GM23338 (cell line): ENCODE measurements at regions not wholly inside any gene's neighbourhood (a gene's known extent, or its start where the extent isn't known, plus 50 kb on each side); places are given as distances from the start of the nearest gene placed in this dataset.

Experiments
- ATAC-seq: fragments of 200-7000 bp; cut with Tn5 transposase; 3 replicates; pipeline ENCODE4 v1.9.1; 2020
- DNase-seq: peaks from one replicate; pipeline ENCODE4 v3.0.0-alpha.2; 2015; ENCODE audit warnings: low spot score
- H2AFZ ChIP-seq: fragments of 200-600 bp; sonication (generic); 2 replicates; pipeline ENCODE4 v1.8.0; 2016; ENCODE audit warnings: antibody characterized with exemption, mild to moderate bottlenecking, moderate library complexity
- H3F3A ChIP-seq: fragments of 200-600 bp; sonication (generic); replicated peaks from 2 replicates; pipeline ENCODE4 v1.8.0; 2017; ENCODE audit warnings: antibody characterized with exemption, mixed run types, low read depth
- H3K27ac ChIP-seq: fragments of 200-600 bp; sonication (generic); 2 replicates; pipeline ENCODE4 v1.6.1; 2016; ENCODE audit warnings: low read depth
- H3K27me3 ChIP-seq: fragments of 200-600 bp; sonication (generic); 2 replicates; pipeline ENCODE4 v1.8.0; 2016; ENCODE audit warnings: mild to moderate bottlenecking, mixed run types, moderate library complexity; ENCODE audit not compliant: insufficient read depth
- H3K36me3 ChIP-seq: fragments of 200-600 bp; sonication (generic); 2 replicates; pipeline ENCODE4 v1.8.0; 2016; ENCODE audit warnings: mild to moderate bottlenecking; ENCODE audit not compliant: insufficient read depth
- H3K4me1 ChIP-seq: fragments of 200-600 bp; sonication (generic); 2 replicates; pipeline ENCODE4 v1.8.0; 2016; ENCODE audit warnings: mild to moderate bottlenecking, moderate library complexity; ENCODE audit not compliant: insufficient read depth
- H3K4me2 ChIP-seq: fragments of 200-600 bp; sonication (generic); 2 replicates; pipeline ENCODE4 v1.7.1; 2017; ENCODE audit warnings: mixed run types
- H3K4me3 ChIP-seq: fragments of 200-600 bp; sonication (generic); 2 replicates; pipeline ENCODE4 v1.6.1; 2016; ENCODE audit warnings: mixed run types
- H3K79me2 ChIP-seq: fragments of 200-600 bp; sonication (generic); replicated peaks from 2 replicates; pipeline ENCODE4 v1.8.0; 2017; ENCODE audit warnings: mild to moderate bottlenecking; ENCODE audit not compliant: insufficient read depth
- H3K9me2 ChIP-seq: fragments of 200-600 bp; sonication (generic); 2 replicates; pipeline ENCODE4 v1.8.0; 2017; ENCODE audit not compliant: insufficient read depth
- H4K20me1 ChIP-seq: fragments of 200-600 bp; sonication (generic); replicated peaks from 2 replicates; pipeline ENCODE4 v1.8.0; 2017; ENCODE audit warnings: mild to moderate bottlenecking; ENCODE audit not compliant: insufficient read depth
- H3K27ac Mint-ChIP-seq: 2 replicates; pipeline ENCODE4 v1.8.0; 2020; ENCODE audit warnings: inconsistent platforms, mild to moderate bottlenecking, moderate library complexity, mixed read lengths
- H3K27me3 Mint-ChIP-seq: 3 replicates; pipeline ENCODE4 v1.8.0; 2022; ENCODE audit warnings: low read depth, mild to moderate bottlenecking, moderate library complexity, mixed read lengths, inconsistent platforms; ENCODE audit not compliant: insufficient read depth, poor library complexity
- H3K36me3 Mint-ChIP-seq: 3 replicates; pipeline ENCODE4 v1.8.0; 2021; ENCODE audit warnings: low read depth, mild to moderate bottlenecking, inconsistent platforms, moderate library complexity, mixed read lengths
- H3K4me1 Mint-ChIP-seq: 3 replicates; pipeline ENCODE4 v1.8.0; 2020; ENCODE audit warnings: mild to moderate bottlenecking, inconsistent platforms, mixed read lengths
- H3K4me3 Mint-ChIP-seq: 3 replicates; pipeline ENCODE4 v1.8.0; 2021; ENCODE audit warnings: moderate library complexity, mild to moderate bottlenecking, inconsistent platforms, mixed read lengths
- H3K9me3 Mint-ChIP-seq: 3 replicates; pipeline ENCODE4 v1.8.0; 2020; ENCODE audit warnings: moderate library complexity, mild to moderate bottlenecking, inconsistent platforms, mixed read lengths
- CREB1 ChIP-seq: fragments of 250-450 bp; sonication (Bioruptor Pico); IDR thresholded peaks from 2 replicates; pipeline ENCODE4 v1.5.0; 2020; ENCODE audit warnings: low read depth, mild to moderate bottlenecking, moderate library complexity
- EZH2 ChIP-seq: fragments of 200-600 bp; sonication (generic); IDR thresholded peaks from one replicate; pipeline ENCODE4 v1.8.0; 2017; ENCODE audit warnings: antibody characterized with exemption, mild to moderate bottlenecking, low read depth; ENCODE audit not compliant: unreplicated experiment
- JUNB ChIP-seq: IDR thresholded peaks from one replicate; pipeline ENCODE4 v1.6.1; 2016; ENCODE audit warnings: antibody characterized with exemption; ENCODE audit not compliant: unreplicated experiment
- NANOG ChIP-seq: IDR thresholded peaks from 2 replicates; pipeline ENCODE4 v1.6.1; 2016; ENCODE audit warnings: antibody characterized with exemption, borderline replicate concordance
- STAT1 ChIP-seq: IDR thresholded peaks from one replicate; pipeline ENCODE4 v1.6.1; 2016; ENCODE audit warnings: antibody characterized with exemption; ENCODE audit not compliant: unreplicated experiment
- ZNF331 ChIP-seq: fragments of 250-450 bp; sonication (Bioruptor Pico); IDR thresholded peaks from 2 replicates; pipeline ENCODE4 v1.5.0; 2020; ENCODE audit warnings: low read depth, mild to moderate bottlenecking, moderate library complexity
- TF ChIP-seq, protein P1 (sequence below): IDR thresholded peaks from 2 replicates; pipeline ENCODE4 v1.6.1; 2016; ENCODE audit warnings: antibody characterized with exemption
- TF ChIP-seq, protein P2 (sequence below): IDR thresholded peaks from one replicate; pipeline ENCODE4 v1.6.1; 2018; ENCODE audit warnings: antibody characterized with exemption; ENCODE audit not compliant: unreplicated experiment
- TF ChIP-seq, protein P3 (sequence below), 2 experiments: fragments of 200-600 bp in 1 of 2; sonication (generic) in 1 of 2; conservative IDR thresholded peaks; 2 replicates each; pipeline versions ENCODE4 v1.5.1 to v1.6.1; 2016 to 2017; ENCODE audit warnings: antibody characterized with exemption in 2 of 2, low read depth in 2 of 2, mild to moderate bottlenecking in 2 of 2, moderate library complexity in 1 of 2

DNA sequence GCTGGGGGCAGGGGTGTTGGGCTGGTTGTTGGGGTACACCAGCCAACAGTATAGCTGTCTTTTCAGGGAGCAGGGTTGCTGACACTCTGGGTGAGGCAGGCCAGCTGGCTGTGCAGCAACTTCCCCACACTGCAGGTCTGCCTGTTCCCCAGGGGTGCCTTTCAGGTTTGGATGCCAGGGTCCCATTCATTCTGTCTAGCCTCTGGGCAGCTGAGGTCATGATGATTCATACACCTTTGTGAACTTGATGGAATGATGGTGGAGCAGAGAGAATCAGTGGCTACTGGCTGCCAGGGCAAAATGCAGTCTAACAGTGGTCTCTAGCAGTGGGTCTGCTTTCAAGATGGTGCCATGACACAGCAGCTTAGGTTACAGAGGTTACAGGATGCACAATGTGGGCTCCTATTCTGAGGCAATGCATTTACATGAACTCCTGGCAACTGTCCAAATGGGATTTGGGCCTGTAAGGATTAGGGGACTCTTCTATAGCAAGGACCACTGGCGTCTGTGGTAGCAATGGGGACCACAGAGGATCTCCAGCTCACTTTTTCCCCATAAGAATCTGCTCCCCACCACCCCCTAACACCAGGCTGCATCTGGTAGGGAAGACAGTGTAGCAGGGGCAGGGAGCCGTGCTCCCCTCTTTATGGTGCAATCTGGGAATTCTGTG is 103.7 kb downstream of the FEM1C start:
- no peak overlapping the region for H3K4me3 ChIP-seq
- Mint-ChIP-seq H3K4me1 (no peaks in the 10 kb centered on the region), H3K27me3 (peaks cover 3% of the 10 kb centered on the region), H3K9me3 (peaks cover 47% of the 10 kb centered on the region), H3K27ac (no peak overlapping the region), H3K36me3 (peaks cover 27% of the 10 kb centered on the region), H3K4me3 (no peak overlapping the region)
- H3F3A ChIP-seq = no peaks in the 10 kb centered on the region
- no peaks in the 10 kb centered on the region for H4K20me1 ChIP-seq
- no peak overlapping the region for H3K4me2 ChIP-seq
- ATAC-seq (no peak), DNase-seq (no peak)
- TF ChIP-seq, protein P1, sequence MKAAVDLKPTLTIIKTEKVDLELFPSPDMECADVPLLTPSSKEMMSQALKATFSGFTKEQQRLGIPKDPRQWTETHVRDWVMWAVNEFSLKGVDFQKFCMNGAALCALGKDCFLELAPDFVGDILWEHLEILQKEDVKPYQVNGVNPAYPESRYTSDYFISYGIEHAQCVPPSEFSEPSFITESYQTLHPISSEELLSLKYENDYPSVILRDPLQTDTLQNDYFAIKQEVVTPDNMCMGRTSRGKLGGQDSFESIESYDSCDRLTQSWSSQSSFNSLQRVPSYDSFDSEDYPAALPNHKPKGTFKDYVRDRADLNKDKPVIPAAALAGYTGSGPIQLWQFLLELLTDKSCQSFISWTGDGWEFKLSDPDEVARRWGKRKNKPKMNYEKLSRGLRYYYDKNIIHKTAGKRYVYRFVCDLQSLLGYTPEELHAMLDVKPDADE = no peak
- TF ChIP-seq, protein P2, sequence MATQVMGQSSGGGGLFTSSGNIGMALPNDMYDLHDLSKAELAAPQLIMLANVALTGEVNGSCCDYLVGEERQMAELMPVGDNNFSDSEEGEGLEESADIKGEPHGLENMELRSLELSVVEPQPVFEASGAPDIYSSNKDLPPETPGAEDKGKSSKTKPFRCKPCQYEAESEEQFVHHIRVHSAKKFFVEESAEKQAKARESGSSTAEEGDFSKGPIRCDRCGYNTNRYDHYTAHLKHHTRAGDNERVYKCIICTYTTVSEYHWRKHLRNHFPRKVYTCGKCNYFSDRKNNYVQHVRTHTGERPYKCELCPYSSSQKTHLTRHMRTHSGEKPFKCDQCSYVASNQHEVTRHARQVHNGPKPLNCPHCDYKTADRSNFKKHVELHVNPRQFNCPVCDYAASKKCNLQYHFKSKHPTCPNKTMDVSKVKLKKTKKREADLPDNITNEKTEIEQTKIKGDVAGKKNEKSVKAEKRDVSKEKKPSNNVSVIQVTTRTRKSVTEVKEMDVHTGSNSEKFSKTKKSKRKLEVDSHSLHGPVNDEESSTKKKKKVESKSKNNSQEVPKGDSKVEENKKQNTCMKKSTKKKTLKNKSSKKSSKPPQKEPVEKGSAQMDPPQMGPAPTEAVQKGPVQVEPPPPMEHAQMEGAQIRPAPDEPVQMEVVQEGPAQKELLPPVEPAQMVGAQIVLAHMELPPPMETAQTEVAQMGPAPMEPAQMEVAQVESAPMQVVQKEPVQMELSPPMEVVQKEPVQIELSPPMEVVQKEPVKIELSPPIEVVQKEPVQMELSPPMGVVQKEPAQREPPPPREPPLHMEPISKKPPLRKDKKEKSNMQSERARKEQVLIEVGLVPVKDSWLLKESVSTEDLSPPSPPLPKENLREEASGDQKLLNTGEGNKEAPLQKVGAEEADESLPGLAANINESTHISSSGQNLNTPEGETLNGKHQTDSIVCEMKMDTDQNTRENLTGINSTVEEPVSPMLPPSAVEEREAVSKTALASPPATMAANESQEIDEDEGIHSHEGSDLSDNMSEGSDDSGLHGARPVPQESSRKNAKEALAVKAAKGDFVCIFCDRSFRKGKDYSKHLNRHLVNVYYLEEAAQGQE = no peak
- TF ChIP-seq EZH2 = no peak
- H2AFZ ChIP-seq = no peak overlapping the region
- 0 out of 2 replicates have a peak, but pooled peaks cover 6% of the 10 kb centered on the region for H3K36me3 ChIP-seq
- H3K79me2 ChIP-seq = no peaks in the 10 kb centered on the region
- 0 out of 2 replicates have a peak, but pooled peaks cover 7% of the 10 kb centered on the region for H3K9me2 ChIP-seq
- no peaks in the 10 kb centered on the region for H3K27me3 ChIP-seq
- H3K27ac ChIP-seq = no peak overlapping the region
- no peaks in the 10 kb centered on the region for H3K4me1 ChIP-seq

DNA sequence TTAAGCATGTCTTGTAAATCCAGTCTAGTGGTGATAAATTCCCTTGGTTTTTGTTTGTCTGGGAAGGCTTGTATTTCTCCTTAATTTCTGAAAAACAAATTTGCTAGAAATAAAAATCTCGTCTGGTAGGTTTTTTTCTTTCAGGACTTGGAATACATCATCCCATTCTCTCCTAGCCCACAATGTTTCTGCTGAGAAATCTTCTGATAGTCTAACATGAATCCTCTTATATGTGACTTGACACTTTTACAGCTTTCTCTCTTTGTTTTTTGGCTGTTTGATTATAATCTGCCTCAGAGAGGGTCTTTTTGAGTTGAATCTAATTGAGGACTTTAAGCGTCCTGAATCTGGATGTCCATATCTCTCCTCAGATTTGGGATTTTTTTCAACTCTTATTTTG is 104.9 kb downstream of the FEM1C start:
- H3K9me3 Mint-ChIP-seq = peaks cover 47% of the 10 kb centered on the region
- H3K4me1 Mint-ChIP-seq = no peaks in the 10 kb centered on the region
- H3K27me3 ChIP-seq = no peaks in the 10 kb centered on the region
- no peak overlapping the region for H3K4me3 Mint-ChIP-seq
- peaks cover 27% of the 10 kb centered on the region for H3K36me3 Mint-ChIP-seq
- H3K27ac ChIP-seq = no peak overlapping the region
- peaks cover 3% of the 10 kb centered on the region for H3K27me3 Mint-ChIP-seq
- no peak overlapping the region for H3K27ac Mint-ChIP-seq
- H3K4me2 ChIP-seq = no peak overlapping the region
- 0 out of 2 replicates have a peak, but pooled peaks cover 7% of the 10 kb centered on the region for H3K9me2 ChIP-seq
- ATAC-seq (no peak), DNase-seq (no peak)
- H3K36me3 ChIP-seq = 0 out of 2 replicates have a peak, but pooled peaks cover 6% of the 10 kb centered on the region
- no peak overlapping the region for H3K4me3 ChIP-seq
- no peaks in the 10 kb centered on the region for H3F3A ChIP-seq
- no peaks in the 10 kb centered on the region for H4K20me1 ChIP-seq
- no peak overlapping the region for H2AFZ ChIP-seq
- H3K4me1 ChIP-seq = no peaks in the 10 kb centered on the region
- H3K79me2 ChIP-seq = no peaks in the 10 kb centered on the region
- TF ChIP-seq ZNF331 (no peak), NANOG (no peak), STAT1 (no peak), CREB1 (no peak), JUNB (no peak)
- TF ChIP-seq, protein P3, sequence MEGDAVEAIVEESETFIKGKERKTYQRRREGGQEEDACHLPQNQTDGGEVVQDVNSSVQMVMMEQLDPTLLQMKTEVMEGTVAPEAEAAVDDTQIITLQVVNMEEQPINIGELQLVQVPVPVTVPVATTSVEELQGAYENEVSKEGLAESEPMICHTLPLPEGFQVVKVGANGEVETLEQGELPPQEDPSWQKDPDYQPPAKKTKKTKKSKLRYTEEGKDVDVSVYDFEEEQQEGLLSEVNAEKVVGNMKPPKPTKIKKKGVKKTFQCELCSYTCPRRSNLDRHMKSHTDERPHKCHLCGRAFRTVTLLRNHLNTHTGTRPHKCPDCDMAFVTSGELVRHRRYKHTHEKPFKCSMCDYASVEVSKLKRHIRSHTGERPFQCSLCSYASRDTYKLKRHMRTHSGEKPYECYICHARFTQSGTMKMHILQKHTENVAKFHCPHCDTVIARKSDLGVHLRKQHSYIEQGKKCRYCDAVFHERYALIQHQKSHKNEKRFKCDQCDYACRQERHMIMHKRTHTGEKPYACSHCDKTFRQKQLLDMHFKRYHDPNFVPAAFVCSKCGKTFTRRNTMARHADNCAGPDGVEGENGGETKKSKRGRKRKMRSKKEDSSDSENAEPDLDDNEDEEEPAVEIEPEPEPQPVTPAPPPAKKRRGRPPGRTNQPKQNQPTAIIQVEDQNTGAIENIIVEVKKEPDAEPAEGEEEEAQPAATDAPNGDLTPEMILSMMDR (conservative IDR thresholded peaks at IDR 0.05; ENCODE audit: low read depth in 2 of 2) = no peak
- TF ChIP-seq, protein P2 = no peak
